Natural killer cell (primary cell): ENCODE measurements at regions not wholly inside any gene's neighbourhood (a gene's known extent, or its start where the extent isn't known, plus 50 kb on each side); places are given as distances from the start of the nearest gene placed in this dataset.

Experiments used
- ATAC-seq, 3 donors: fragments of 150-1000 bp in 2 of 3; fragments of 200-7000 bp in 1 of 3; cut with Tn5 transposase; 1 replicate in 1 of 3; 2 replicates in 2 of 3; pipeline ENCODE4 v1.10.0; 2021; ENCODE audit warnings: mild to moderate bottlenecking in 2 of 3, moderate library complexity in 2 of 3
- DNase-seq, 2 donors: peaks; one replicate each; pipeline versions ENCODE4 v3.0.0 to v3.0.0-alpha.2; 2013 to 2021; ENCODE audit warnings: mixed read lengths in 1 of 2
- H3K27ac ChIP-seq: one replicate; pipeline ENCODE4 v1.5.1; 2013; ENCODE audit warnings: mild to moderate bottlenecking, low read length
- H3K27me3 ChIP-seq: one replicate; pipeline ENCODE4 v1.6.1; 2013; ENCODE audit warnings: low read length; ENCODE audit not compliant: control insufficient read depth, insufficient read depth
- H3K36me3 ChIP-seq: one replicate; pipeline ENCODE4 v1.6.1; 2013; ENCODE audit warnings: low read length; ENCODE audit not compliant: control insufficient read depth, insufficient read depth
- H3K4me1 ChIP-seq: one replicate; pipeline ENCODE4 v1.6.1; 2013; ENCODE audit warnings: low read length; ENCODE audit not compliant: control insufficient read depth, insufficient read depth
- H3K4me3 ChIP-seq: one replicate; pipeline ENCODE4 v1.5.1; 2013; ENCODE audit warnings: low read length
- H3K9me3 ChIP-seq: one replicate; pipeline ENCODE4 v1.6.1; 2013; ENCODE audit warnings: low read length; ENCODE audit not compliant: control insufficient read depth, insufficient read depth
- H3K27ac Mint-ChIP-seq, 2 donors: one replicate each; pipeline ENCODE4 v1.8.0; 2022; ENCODE audit warnings: mild to moderate bottlenecking in 2 of 2, mixed read lengths in 2 of 2, moderate library complexity in 1 of 2
- H3K27me3 Mint-ChIP-seq, 2 donors: one replicate each; pipeline ENCODE4 v1.8.0; 2022; ENCODE audit warnings: low read depth in 2 of 2, mixed read lengths in 2 of 2
- H3K36me3 Mint-ChIP-seq: one replicate; pipeline ENCODE4 v1.8.0; 2022; ENCODE audit warnings: mixed read lengths
- H3K4me1 Mint-ChIP-seq, 2 donors: one replicate each; pipeline ENCODE4 v1.8.0; 2022; ENCODE audit warnings: mixed read lengths in 2 of 2
- H3K4me3 Mint-ChIP-seq: one replicate; pipeline ENCODE4 v1.8.0; 2022; ENCODE audit warnings: mild to moderate bottlenecking, moderate library complexity, mixed read lengths
- H3K9me3 Mint-ChIP-seq, 2 donors: one replicate each; pipeline ENCODE4 v1.8.0; 2022; ENCODE audit warnings: mixed read lengths in 2 of 2
- WGBS: methylation state at CpG from one replicate; pipeline ENCODE4 v1.1.7; 2013; ENCODE audit warnings: missing lambda C conversion rate; ENCODE audit not compliant: insufficient coverage; 5-methylcytosine and 5-hydroxymethylcytosine counted together
- intact Hi-C: fragments of 100-400 bp; cut with micrococcal nuclease; formaldehyde crosslinking; loops from one replicate; pipeline ENCODE4 v1.14.2; 2022
- TF ChIP-seq, protein P1 (sequence below): fragments of 200-600 bp; IDR thresholded peaks from one replicate; pipeline ENCODE4 v1.8.0; 2022; ENCODE audit warnings: antibody characterized with exemption

DNA sequence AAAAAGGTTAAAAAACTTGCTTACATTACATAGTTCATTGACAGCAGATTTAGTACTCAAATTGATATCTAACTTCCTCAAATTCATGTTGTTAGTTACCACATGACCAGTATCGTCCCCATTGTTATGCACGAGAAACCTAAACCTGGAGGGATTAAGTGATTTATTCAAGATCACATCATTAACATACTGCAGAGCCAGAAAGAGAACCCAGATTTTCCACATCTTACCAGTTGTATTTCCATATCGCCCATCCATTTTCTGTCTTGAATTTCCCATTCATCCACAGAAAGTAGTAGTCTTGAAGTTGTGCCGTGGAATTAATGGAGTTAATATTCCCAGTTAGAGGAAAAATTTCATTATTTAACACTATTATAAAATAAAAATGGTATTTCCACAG, 512.0 kb downstream of the METTL4 start:
- H3K27ac Mint-ChIP-seq, result no peak overlapping the region
- Histone ChIP-seq H3K27ac (no peak overlapping the region), H3K36me3 (no peaks in the 10 kb centered on the region), H3K4me1 (no peaks in the 10 kb centered on the region), H3K9me3 (peaks cover 6% of the 10 kb centered on the region), H3K27me3 (no peaks in the 10 kb centered on the region), H3K4me3 (no peak overlapping the region)
- no peaks in the 10 kb centered on the region for H3K36me3 Mint-ChIP-seq
- peaks cover 6 to 8% of the 10 kb centered on the region in 2 donors for H3K9me3 Mint-ChIP-seq
- TF ChIP-seq, protein P1, sequence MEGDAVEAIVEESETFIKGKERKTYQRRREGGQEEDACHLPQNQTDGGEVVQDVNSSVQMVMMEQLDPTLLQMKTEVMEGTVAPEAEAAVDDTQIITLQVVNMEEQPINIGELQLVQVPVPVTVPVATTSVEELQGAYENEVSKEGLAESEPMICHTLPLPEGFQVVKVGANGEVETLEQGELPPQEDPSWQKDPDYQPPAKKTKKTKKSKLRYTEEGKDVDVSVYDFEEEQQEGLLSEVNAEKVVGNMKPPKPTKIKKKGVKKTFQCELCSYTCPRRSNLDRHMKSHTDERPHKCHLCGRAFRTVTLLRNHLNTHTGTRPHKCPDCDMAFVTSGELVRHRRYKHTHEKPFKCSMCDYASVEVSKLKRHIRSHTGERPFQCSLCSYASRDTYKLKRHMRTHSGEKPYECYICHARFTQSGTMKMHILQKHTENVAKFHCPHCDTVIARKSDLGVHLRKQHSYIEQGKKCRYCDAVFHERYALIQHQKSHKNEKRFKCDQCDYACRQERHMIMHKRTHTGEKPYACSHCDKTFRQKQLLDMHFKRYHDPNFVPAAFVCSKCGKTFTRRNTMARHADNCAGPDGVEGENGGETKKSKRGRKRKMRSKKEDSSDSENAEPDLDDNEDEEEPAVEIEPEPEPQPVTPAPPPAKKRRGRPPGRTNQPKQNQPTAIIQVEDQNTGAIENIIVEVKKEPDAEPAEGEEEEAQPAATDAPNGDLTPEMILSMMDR, result no peak
- 80% methylated on average over 1 of the region's 4 CpGs for WGBS
- H3K27me3 Mint-ChIP-seq, result peaks cover 8 to 25% of the 10 kb centered on the region in 2 donors
- ATAC-seq, result no peak
- DNase-seq, result no peak
- no peaks in the 10 kb centered on the region for H3K4me1 Mint-ChIP-seq
- intact Hi-C loops, result no loop called here
- no peak overlapping the region for H3K4me3 Mint-ChIP-seq

DNA sequence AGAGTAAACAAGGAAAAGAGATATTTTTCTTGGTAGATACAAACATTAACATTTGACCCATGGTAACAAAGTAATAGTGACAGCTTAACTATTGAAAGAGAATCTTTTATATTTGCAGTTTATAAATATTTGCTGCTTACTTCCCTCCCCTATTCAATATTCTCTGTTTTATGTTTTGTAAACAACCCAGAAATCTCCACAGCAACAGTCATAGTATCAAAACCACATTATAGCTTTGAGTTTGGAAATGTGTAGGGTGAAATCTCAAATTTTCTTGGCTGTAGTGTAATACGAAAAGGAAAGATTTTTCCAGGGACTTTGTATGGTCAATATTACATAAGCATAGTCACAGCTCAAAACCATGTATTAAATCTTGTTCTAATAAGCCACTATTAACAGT, 511.2 kb downstream of the METTL4 start:
- TF ChIP-seq, protein P1, result no peak
- Histone ChIP-seq H3K27ac (no peak overlapping the region), H3K36me3 (no peaks in the 10 kb centered on the region), H3K4me3 (no peak overlapping the region), H3K9me3 (peaks cover 6% of the 10 kb centered on the region), H3K27me3 (no peaks in the 10 kb centered on the region), H3K4me1 (no peaks in the 10 kb centered on the region)
- Mint-ChIP-seq H3K9me3 (peaks cover 6 to 9% of the 10 kb centered on the region in 2 donors), H3K27ac (no peak overlapping the region), H3K36me3 (no peaks in the 10 kb centered on the region), H3K4me1 (no peaks in the 10 kb centered on the region), H3K27me3 (peaks cover 8 to 21% of the 10 kb centered on the region in 2 donors), H3K4me3 (no peak overlapping the region)
- no peak for DNase-seq
- intact Hi-C loops, result no loop called here
- no CpG with 5 or more reads among the region's 1 CpG for WGBS
- no peak for ATAC-seq

DNA sequence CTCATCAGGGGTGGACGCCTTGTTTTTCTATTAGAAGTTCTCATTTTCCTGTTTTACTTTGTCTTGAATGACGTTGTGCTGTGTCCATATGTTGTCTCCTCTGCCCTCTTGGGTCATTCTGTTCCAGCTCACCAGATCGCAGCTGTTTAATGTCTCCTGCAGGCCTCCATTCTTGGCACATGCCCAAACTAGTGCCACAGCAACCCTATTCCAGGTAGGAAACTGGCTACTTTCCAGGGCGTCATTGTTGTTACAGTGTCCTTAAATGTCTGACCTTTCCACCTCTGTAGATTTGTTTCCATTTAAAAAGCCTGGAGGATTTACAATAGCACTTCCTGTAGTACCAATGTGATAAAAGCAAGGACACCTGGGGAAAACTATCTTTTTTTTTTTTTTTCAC, 500.7 kb downstream of the METTL4 start:
- H3K4me3 ChIP-seq, result no peak overlapping the region
- no peaks in the 10 kb centered on the region for H3K9me3 ChIP-seq
- Mint-ChIP-seq H3K9me3 (no peaks in the 10 kb centered on the region), H3K4me1 (no peaks in the 10 kb centered on the region), H3K27ac (no peak overlapping the region), H3K4me3 (no peak overlapping the region), H3K36me3 (no peaks in the 10 kb centered on the region), H3K27me3 (peaks cover 0 to 8% of the 10 kb centered on the region in 2 donors)
- intact Hi-C loops, result no loop called here
- DNase-seq (no peak), ATAC-seq (no peak)
- WGBS, result 87% methylated on average over 4 of the region's 4 CpGs
- H3K4me1 ChIP-seq, result no peaks in the 10 kb centered on the region
- H3K27me3 ChIP-seq, result no peaks in the 10 kb centered on the region
- no peaks in the 10 kb centered on the region for H3K36me3 ChIP-seq
- H3K27ac ChIP-seq, result no peak overlapping the region
- TF ChIP-seq, protein P1, result no peak

DNA sequence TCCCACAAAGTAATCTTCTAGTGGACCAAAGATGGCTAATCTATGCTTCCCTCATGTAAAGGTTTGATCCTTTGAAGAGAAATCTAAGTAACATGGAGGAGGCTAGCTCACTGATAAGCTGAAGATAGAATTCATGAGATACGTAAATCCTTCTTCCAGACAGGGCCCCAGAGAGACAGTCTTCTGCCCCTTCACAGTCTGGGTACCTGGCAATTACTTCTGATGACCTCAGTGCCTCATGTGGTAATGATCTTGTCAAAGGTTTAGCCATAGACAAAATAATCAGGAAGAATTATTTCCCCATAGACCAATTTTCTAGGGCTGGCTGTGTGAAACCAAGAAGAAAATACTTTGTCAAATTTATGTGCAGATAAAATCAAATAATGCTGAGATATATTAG, 495.8 kb downstream of the METTL4 start:
- H3K4me3 ChIP-seq, result no peak overlapping the region
- no peaks in the 10 kb centered on the region for H3K27me3 ChIP-seq
- H3K27ac ChIP-seq, result no peak overlapping the region
- intact Hi-C loops, result no loop called here
- no peak for ATAC-seq
- 89% methylated on average over 1 of the region's 1 CpG for WGBS
- H3K4me3 Mint-ChIP-seq, result no peak overlapping the region
- H3K4me1 ChIP-seq, result no peaks in the 10 kb centered on the region
- no peak overlapping the region for H3K27ac Mint-ChIP-seq
- no peaks in the 10 kb centered on the region for H3K36me3 Mint-ChIP-seq
- TF ChIP-seq, protein P1, result no peak
- DNase-seq, result no peak
- H3K9me3 Mint-ChIP-seq, result no peaks in the 10 kb centered on the region
- no peaks in the 10 kb centered on the region for H3K36me3 ChIP-seq
- H3K9me3 ChIP-seq, result no peaks in the 10 kb centered on the region
- H3K27me3 Mint-ChIP-seq, result peaks cover 7 to 14% of the 10 kb centered on the region in 2 donors
- no peaks in the 10 kb centered on the region for H3K4me1 Mint-ChIP-seq
